Stimulated activated CD8-positive, alpha-beta memory T cell treated with anti-CD3 and anti-CD28 coated beads, Interleukin-15, amount 100 ng/mL, for 1 hour (primary cell): ENCODE measurements at regions not wholly inside any gene's neighbourhood (a gene's known extent, or its start where the extent isn't known, plus 50 kb on each side); places are given as distances from the start of the nearest gene placed in this dataset.
"Not testable (repeated sequence)": the region's sequence is repeated elsewhere in the genome, so short reads cannot be mapped to it uniquely, and the experiment has no call there.

Source experiments
- DNase-seq: peaks from one replicate; pipeline ENCODE4 v3.0.0-alpha.2; 2020; ENCODE audit warnings: low read depth

DNA sequence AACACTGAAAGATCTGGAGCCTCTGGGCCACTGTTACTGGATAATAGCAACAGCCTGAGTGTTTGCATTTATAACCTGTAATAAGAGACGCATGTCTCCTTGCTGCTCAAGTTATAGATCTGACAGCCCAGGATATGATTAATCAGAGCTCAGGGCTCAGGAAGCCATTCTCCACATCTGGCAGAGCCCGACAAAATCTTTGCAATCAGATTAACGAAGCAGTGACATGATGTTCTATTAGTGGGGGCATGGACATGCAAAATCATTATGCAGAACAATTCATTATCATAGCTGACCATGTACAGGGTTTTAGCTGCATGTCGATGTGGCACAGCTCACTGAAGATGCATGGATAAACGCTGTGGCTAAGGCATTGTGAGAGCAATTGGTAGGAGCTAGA lies 730.3 kb downstream of the ZNF385D start:
- DNase-seq: no peak

DNA sequence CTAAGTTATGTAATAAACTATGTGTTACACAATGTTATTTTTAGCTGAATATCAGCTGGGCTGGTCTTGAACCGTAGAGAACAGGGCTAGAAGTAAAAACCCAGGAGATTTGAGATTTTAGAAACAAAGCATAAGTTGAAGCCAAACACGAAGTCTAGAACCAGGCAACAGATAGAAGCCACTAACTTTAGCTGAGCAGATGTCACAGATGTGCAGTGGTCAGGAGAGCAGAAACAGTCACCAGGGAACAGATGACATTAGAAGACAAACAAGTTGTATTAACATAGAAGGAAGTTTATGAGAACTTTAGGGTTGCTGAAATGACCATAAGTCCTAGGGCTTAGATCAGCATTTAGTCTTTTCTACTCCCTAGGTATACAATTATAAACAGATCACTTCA lies 731.0 kb downstream of the ZNF385D start:
- DNase-seq: no peak

- DNase-seq: no peak
These were observed 733.7 kb downstream of the ZNF385D start for GRCh38 chr3:21017115-21017852.

- no peak for DNase-seq
These were observed 737.4 kb downstream of the ZNF385D start for GRCh38 chr3:21013566-21013965.

GRCh38 chr3:20999661-21000060 lies 751.3 kb downstream of the ZNF385D start:
- no peak for DNase-seq

DNA sequence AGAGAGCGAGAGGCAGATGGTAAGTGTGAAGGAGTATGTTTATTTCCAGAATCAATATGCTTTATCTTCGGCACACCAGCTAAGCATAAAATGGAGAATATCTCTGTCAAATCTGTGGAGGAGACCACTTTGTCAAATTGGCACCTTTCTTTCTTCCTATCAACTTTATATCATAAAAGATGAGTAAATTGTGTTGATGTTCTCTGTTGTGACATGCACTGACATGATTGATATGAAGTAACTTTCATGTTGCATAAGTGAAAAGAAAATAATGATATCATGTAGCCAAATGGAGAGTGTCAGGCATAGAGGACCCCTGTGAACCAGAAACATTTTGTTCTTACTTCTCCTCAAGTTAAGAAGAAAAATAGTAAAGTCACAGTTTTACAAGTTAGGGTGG lies 753.8 kb downstream of the ZNF385D start:
- DNase-seq: no peak

GRCh38 chr3:20990896-20991295 lies 760.1 kb downstream of the ZNF385D start:
- DNase-seq: no peak

DNA sequence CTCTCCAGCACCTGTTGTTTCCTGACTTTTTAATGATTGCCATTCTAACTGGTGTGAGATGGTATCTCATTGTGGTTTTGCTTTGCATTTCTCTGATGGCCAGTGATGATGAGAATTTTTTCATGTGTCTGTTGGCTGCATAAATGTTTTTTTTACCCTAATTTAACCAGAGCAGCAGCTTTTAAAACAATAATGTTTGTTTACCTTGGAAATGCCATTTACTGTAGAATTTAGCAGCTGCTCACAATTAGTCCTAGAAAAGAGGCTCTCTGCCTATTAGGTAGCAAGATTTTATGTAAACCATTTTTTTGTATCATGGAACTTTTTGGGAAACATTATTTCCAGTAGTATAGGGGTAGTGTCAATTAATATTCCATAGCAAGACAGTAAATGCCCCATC lies 761.4 kb downstream of the ZNF385D start:
- not testable (repeated sequence) for DNase-seq

- DNase-seq: no peak
These were observed 766.3 kb downstream of the ZNF385D start for GRCh38 chr3:20984594-20985205.

- no peak for DNase-seq
These were observed 775.8 kb downstream of the ZNF385D start for GRCh38 chr3:20975188-20975651.

- no peak for DNase-seq
These were observed 776.6 kb downstream of the ZNF385D start for GRCh38 chr3:20974396-20974795.

GRCh38 chr3:20970807-20971206 lies 780.2 kb downstream of the ZNF385D start:
- not testable (repeated sequence) for DNase-seq

DNA sequence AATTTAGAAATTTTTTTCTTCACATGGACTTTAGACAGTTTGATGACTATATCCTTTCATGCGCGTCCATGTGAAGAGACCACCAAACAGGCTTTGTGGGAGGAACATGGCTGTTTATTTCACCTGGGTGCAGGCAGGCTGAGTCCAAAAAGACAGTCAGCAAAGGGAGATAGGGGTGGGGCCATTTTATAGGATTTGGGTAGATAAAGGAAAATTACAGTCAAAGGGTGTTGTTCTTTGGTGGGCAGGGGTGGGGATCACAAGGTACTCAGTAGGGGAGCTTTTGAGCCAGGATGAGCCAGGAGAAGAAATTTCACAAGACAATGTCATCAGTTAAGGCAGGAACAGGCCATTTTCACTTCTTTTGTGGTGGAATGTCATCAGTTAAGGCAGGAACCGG lies 781.5 kb upstream of the SGO1 start:
- DNase-seq: not testable (repeated sequence)

- DNase-seq: no peak
These were observed 772.2 kb upstream of the SGO1 start for GRCh38 chr3:20958161-20958560.

DNA sequence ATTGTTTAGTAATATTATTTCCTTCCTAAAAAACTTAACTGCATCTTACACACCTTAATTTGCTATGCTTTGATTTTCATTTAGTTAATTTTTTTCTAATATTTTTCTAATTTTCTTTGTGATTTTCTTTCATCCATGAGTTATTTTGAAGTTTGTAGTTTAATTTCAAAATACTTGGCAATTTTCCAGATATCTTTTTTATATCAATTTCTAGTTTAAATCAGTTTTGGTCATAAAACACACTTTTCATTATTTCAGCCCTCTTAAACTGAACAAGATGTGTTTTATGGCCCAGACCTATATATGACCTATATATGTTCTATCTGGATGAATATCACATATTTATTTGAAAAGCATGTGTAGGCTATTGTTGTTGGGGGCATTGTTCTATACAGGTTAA lies 759.9 kb upstream of the SGO1 start:
- DNase-seq: no peak

DNA sequence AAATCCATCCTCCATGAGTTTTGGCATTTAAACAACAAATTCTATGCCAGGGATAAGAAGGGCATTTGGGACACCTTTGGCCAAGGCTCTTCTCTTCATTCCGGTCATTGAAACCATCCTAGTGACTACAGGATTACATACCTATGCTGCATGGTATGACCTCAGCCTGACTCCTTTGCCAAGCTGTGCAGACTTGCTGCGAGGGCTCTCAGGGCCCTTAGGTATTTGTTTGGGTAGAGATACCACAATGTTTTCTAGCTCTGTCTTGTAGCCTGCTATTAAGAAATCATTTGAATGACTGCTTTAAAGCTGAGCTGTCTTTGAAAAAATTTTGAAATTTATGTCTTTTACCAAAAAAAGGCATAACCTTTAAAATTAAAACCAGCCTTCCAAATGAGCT lies 749.8 kb upstream of the SGO1 start:
- no peak for DNase-seq

- no peak for DNase-seq
These were observed 745.8 kb upstream of the SGO1 start for GRCh38 chr3:20931834-20932233.

DNA sequence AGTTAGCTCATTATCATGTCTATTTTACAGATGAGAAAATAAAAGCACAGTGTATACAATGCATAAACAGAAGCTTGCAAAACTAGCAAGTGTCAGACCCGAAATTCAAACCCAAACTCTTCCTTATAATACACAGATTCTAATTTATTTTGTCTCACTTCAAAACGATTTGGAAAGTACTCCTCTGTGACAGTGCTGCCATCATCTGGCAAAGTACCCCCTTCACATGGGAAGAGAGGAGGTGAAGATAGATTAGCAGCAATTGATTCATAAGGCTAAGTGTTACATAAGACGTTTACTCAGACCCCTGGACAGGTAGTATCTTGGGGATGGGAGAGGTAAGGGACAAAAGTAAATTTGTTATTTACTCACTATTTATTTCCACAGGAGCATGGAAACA lies 744.0 kb upstream of the SGO1 start:
- DNase-seq: no peak

DNA sequence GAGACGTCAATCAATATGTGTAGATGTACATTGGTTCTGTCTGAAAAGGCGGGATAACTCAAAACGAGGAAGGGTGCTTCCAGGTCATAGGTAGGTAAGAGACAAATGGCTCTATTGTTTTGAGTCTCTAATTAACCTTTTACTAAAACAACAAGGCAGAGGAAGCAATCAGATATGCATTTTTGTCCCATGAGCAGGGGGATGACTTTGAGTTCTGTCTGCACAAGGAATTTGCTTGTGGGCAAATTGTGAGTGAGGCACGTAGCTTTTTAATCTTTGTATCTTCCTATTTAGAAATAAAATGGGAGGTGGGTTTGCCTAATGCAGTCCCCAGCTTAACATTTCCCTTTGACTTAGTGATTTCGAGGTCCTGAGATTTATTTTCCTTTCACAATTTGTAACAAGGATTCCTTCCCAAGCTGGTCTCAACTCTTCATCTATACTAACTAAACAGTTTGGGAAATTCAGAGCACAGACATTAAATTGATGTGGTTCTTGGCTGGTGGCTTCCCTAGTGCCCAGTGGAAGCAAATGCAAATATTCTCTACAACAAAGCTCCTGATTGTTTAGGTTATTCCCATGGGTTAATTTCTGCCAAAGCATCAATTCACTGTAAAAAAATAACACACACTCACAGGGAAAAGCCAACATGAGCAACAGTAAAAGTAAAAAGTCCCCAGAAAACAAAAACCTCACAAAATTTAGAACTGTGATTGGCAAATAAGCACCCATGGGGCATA lies 738.8 kb upstream of the SGO1 start:
- no peak for DNase-seq

- DNase-seq: not testable (repeated sequence)
These were observed 735.1 kb upstream of the SGO1 start for GRCh38 chr3:20921112-20921511.

- DNase-seq: no peak
These were observed 731.1 kb upstream of the SGO1 start for GRCh38 chr3:20916951-20917606.

- no peak for DNase-seq
These were observed 728.3 kb upstream of the SGO1 start for GRCh38 chr3:20914310-20914709.

- no peak for DNase-seq
These were observed 726.4 kb upstream of the SGO1 start for GRCh38 chr3:20912406-20912805.
